T-helper 17 cell (primary cell): ENCODE measurements at regions not wholly inside any gene's neighbourhood (a gene's known extent, or its start where the extent isn't known, plus 50 kb on each side); places are given as distances from the start of the nearest gene placed in this dataset.

Experiments used
- ATAC-seq: fragments of 150-1000 bp; cut with Tn5 transposase; 2 replicates; pipeline ENCODE4 v1.10.0; 2021; ENCODE audit warnings: mild to moderate bottlenecking, moderate library complexity
- DNase-seq, 3 donors: peaks; one replicate each; pipeline versions ENCODE4 v3.0.0 to v3.0.0-alpha.2; 2020 to 2021
- H3K9me3 ChIP-seq: one replicate; pipeline ENCODE4 v1.7.0; 2013; ENCODE audit warnings: low read length, mild to moderate bottlenecking; ENCODE audit not compliant: control insufficient read depth, poor library complexity, severe bottlenecking
- H3K27ac Mint-ChIP-seq: one replicate; pipeline ENCODE4 v1.8.0; 2022; ENCODE audit warnings: mild to moderate bottlenecking, moderate library complexity, mixed read lengths
- H3K27me3 Mint-ChIP-seq: one replicate; pipeline ENCODE4 v1.8.0; 2022; ENCODE audit warnings: mixed read lengths
- H3K36me3 Mint-ChIP-seq: one replicate; pipeline ENCODE4 v1.8.0; 2022; ENCODE audit warnings: low read depth, mixed read lengths
- H3K4me1 Mint-ChIP-seq: one replicate; pipeline ENCODE4 v1.8.0; 2022; ENCODE audit warnings: mild to moderate bottlenecking, mixed read lengths
- H3K4me3 Mint-ChIP-seq: one replicate; pipeline ENCODE4 v1.8.0; 2022; ENCODE audit warnings: mild to moderate bottlenecking, moderate library complexity, mixed read lengths

DNA sequence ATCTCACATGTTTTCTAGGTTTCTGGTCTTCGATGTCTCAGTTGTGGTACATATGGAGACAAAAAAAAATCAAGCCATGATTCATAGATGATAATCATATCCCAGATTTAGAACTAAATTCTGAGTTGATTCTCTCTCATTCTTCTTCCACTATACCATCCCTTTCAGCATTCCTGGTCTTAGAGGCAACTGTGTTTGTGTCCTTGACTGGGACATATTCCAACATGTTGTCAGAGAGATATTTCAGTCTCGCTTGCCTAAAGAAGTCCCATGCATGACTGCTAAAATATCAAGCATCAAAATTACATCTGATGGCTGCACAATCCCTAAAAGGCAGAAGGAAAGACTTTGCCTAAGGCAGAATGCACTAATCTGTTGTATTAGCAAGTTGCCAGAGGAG is 236.6 kb downstream of the PSAT1 start:
- no peak for ATAC-seq

DNA sequence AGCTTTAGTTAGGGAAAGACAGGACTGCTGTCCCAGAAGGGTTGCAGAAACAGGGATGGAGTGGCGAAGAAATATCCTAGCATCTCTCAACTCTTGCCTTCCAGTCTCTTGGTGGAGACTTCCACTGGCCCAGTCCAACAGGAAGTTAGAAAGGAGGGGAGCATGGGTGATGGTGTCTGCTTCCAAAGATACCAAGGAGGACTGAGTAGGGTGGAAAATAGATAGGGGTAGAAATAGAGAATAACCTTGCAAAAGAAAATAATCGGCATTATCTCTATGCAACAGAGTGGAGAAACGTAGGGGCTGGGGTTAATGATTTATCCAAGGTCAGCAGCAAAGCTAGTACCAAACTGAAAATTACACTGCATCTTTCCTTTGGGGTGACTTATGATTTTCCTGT is 242.3 kb downstream of the PSAT1 start:
- Mint-ChIP-seq H3K4me1 (no peaks in the 10 kb centered on the region), H3K36me3 (no peaks in the 10 kb centered on the region), H3K4me3 (no peak overlapping the region), H3K27me3 (no peaks in the 10 kb centered on the region), H3K27ac (no peak overlapping the region)
- ATAC-seq, result no peak
- no peaks in the 10 kb centered on the region for H3K9me3 ChIP-seq
- DNase-seq, result no peak

More for the DNA sequence above, 236.6 kb downstream of the PSAT1 start:
- Mint-ChIP-seq H3K27me3 (no peaks in the 10 kb centered on the region), H3K4me1 (no peaks in the 10 kb centered on the region), H3K4me3 (no peak overlapping the region), H3K36me3 (no peaks in the 10 kb centered on the region), H3K27ac (no peak overlapping the region)
- no peak for DNase-seq
- no peaks in the 10 kb centered on the region for H3K9me3 ChIP-seq

GRCh38 chr9:78539904-78540303 is 243.0 kb downstream of the PSAT1 start:
- Mint-ChIP-seq H3K36me3 (no peaks in the 10 kb centered on the region), H3K27ac (no peak overlapping the region), H3K4me3 (no peak overlapping the region), H3K4me1 (no peaks in the 10 kb centered on the region), H3K27me3 (no peaks in the 10 kb centered on the region)
- DNase-seq (no peak), ATAC-seq (no peak)
- no peaks in the 10 kb centered on the region for H3K9me3 ChIP-seq

GRCh38 chr9:78541868-78542443 is 245.0 kb downstream of the PSAT1 start:
- no peaks in the 10 kb centered on the region for H3K36me3 Mint-ChIP-seq
- no peak for DNase-seq
- H3K27ac Mint-ChIP-seq, result no peak overlapping the region
- H3K9me3 ChIP-seq, result no peaks in the 10 kb centered on the region
- H3K27me3 Mint-ChIP-seq, result no peaks in the 10 kb centered on the region
- no peak for ATAC-seq
- no peaks in the 10 kb centered on the region for H3K4me1 Mint-ChIP-seq
- no peak overlapping the region for H3K4me3 Mint-ChIP-seq

GRCh38 chr9:78542491-78543181 is 245.7 kb downstream of the PSAT1 start:
- H3K4me1 Mint-ChIP-seq, result no peaks in the 10 kb centered on the region
- no peaks in the 10 kb centered on the region for H3K9me3 ChIP-seq
- no peak overlapping the region for H3K27ac Mint-ChIP-seq
- no peaks in the 10 kb centered on the region for H3K27me3 Mint-ChIP-seq
- H3K36me3 Mint-ChIP-seq, result no peaks in the 10 kb centered on the region
- no peak overlapping the region for H3K4me3 Mint-ChIP-seq
- DNase-seq (no peak), ATAC-seq (no peak)

DNA sequence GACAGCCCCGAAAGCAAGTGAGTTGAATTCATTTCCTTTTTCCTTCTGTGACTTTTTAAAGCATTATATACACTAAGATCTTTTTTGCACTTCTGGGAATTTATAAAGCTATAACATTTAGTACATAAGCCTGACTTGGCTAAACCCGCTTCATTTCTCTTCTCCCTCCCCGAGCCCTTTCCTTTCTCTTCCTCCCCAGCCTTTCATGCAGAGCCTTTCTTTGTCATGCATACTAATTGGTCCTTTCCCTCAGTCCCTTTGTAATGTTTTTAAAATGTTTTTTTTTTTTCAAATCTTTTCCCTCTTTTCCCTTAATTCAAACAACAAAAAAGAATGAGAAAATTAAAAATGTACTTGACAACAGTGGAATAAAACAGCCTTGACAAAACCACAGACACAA is 246.4 kb downstream of the PSAT1 start:
- Mint-ChIP-seq H3K27me3 (no peaks in the 10 kb centered on the region), H3K27ac (no peak overlapping the region), H3K4me3 (no peak overlapping the region), H3K36me3 (no peaks in the 10 kb centered on the region), H3K4me1 (no peaks in the 10 kb centered on the region)
- no peak for DNase-seq
- ATAC-seq, result no peak
- H3K9me3 ChIP-seq, result no peaks in the 10 kb centered on the region

DNA sequence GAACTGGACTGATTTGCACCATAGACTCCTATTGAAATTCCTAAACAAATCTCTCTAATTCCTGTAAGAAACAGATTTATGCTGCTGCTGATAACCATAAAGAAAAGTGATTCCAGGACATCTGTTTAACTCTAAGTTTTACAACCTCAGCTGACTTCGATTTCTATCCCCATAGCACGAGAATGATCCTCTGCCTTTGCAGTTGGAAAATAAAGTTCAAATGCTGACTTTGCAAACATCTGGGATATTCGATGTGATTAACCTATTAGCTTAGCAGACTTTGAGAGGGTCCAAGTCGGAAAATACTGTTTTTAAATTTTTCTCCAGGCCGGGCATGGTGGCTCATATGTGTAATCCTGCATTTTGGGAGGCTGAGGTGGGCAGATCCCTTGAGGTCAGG is 247.3 kb downstream of the PSAT1 start:
- H3K36me3 Mint-ChIP-seq, result no peaks in the 10 kb centered on the region
- no peaks in the 10 kb centered on the region for H3K9me3 ChIP-seq
- no peak overlapping the region for H3K4me3 Mint-ChIP-seq
- H3K27ac Mint-ChIP-seq, result no peak overlapping the region
- DNase-seq (no peak), ATAC-seq (no peak)
- H3K4me1 Mint-ChIP-seq, result no peaks in the 10 kb centered on the region
- H3K27me3 Mint-ChIP-seq, result no peaks in the 10 kb centered on the region

DNA sequence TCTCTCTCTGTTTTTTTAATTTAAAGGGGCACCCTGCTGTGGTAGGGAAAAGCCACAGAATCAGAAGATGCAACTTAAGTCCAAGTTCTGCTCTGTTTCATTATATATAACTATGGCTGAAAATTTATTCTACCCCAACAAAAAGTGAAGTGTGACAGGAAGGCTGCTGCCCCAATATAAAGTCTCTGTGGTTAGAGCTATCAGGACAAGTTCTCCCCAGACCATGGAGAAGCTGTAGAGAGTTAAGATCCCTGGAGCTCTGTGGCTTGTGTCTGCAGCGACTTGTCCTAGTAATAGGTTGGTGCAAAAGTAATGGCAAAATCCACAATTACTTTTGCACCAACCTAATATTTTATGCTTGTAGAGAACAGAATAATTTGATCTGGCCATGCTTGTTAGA is 250.9 kb downstream of the PSAT1 start:
- Mint-ChIP-seq H3K36me3 (no peaks in the 10 kb centered on the region), H3K27me3 (peaks cover 9% of the 10 kb centered on the region), H3K27ac (no peak overlapping the region), H3K4me3 (no peak overlapping the region), H3K4me1 (no peaks in the 10 kb centered on the region)
- ATAC-seq (no peak), DNase-seq (no peak)
- H3K9me3 ChIP-seq, result no peaks in the 10 kb centered on the region

GRCh38 chr9:78548670-78549069 is 251.7 kb downstream of the PSAT1 start:
- Mint-ChIP-seq H3K27ac (no peak overlapping the region), H3K27me3 (peaks cover 9% of the 10 kb centered on the region), H3K36me3 (no peaks in the 10 kb centered on the region), H3K4me3 (no peak overlapping the region), H3K4me1 (no peaks in the 10 kb centered on the region)
- no peaks in the 10 kb centered on the region for H3K9me3 ChIP-seq
- DNase-seq, result no peak
- no peak for ATAC-seq

DNA sequence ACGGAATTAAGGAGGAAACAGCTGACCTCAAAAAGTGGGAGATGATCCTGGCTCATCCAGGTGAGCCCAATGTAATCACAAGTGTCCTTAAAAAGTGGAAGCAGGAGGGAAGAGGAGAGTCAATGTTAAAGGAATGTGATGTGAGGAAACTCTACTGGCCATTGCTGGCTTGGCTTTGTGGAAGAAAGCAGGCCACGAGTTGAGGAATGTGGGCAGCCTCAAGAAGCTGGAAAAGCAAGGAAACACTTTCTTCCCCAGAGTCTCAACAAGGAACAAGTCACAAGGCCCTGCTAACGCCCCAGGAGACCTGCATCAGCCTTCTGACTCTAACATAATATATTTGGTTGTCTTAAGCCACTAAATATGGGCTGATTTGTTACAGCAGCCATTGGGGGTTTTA is 252.8 kb downstream of the PSAT1 start:
- no peaks in the 10 kb centered on the region for H3K9me3 ChIP-seq
- Mint-ChIP-seq H3K4me1 (no peaks in the 10 kb centered on the region), H3K27me3 (peaks cover 9% of the 10 kb centered on the region), H3K27ac (no peak overlapping the region), H3K4me3 (no peak overlapping the region), H3K36me3 (no peaks in the 10 kb centered on the region)
- ATAC-seq (no peak), DNase-seq (no peak)

DNA sequence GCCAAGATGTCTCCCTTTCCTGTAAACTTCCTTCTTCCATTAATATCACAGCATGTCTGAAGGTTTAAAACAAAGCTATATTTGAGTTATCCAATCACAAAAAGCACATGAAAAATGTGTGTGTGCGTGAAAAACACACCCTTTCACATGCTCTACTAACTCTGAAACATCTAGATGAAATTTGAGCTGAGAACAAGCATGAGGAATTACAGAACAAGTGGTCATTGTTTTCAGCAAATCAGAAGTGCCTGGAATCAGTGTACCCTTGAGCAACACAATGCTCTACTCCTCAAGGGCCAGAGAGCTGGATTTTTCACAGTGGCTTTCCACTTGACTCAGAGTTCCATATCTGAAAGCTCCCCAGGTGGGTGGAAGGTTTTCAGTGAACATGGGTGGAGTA is 255.9 kb downstream of the PSAT1 start:
- H3K4me1 Mint-ChIP-seq, result no peaks in the 10 kb centered on the region
- H3K27me3 Mint-ChIP-seq, result peaks cover 9% of the 10 kb centered on the region
- H3K4me3 Mint-ChIP-seq, result no peak overlapping the region
- ATAC-seq (no peak), DNase-seq (no peak)
- H3K36me3 Mint-ChIP-seq, result no peaks in the 10 kb centered on the region
- H3K27ac Mint-ChIP-seq, result no peak overlapping the region
- no peaks in the 10 kb centered on the region for H3K9me3 ChIP-seq

DNA sequence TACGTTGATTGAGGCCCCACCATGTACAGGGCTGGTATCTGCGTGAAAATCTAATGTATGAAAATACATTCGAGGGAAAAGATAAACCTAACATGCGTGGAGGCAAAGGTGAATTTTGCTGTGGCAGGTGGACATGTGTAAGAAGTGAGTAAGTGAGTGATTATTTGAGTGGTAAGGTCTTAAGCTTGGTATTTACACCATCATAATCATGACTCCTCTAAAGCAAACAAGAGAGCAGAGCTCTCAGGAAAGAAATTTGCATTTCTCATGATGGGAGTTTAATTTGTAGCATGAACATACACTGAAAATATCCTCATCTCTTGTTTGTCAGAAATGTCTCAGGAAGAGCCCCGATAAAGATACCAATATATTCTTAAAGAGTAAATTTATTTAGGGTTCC is 260.6 kb downstream of the PSAT1 start:
- H3K27me3 Mint-ChIP-seq, result no peaks in the 10 kb centered on the region
- H3K4me1 Mint-ChIP-seq, result no peaks in the 10 kb centered on the region
- DNase-seq (no peak), ATAC-seq (no peak)
- no peak overlapping the region for H3K4me3 Mint-ChIP-seq
- H3K36me3 Mint-ChIP-seq, result no peaks in the 10 kb centered on the region
- no peak overlapping the region for H3K27ac Mint-ChIP-seq
- no peaks in the 10 kb centered on the region for H3K9me3 ChIP-seq

GRCh38 chr9:78559449-78559885 is 262.5 kb downstream of the PSAT1 start:
- no peak overlapping the region for H3K4me3 Mint-ChIP-seq
- DNase-seq (no peak), ATAC-seq (no peak)
- no peaks in the 10 kb centered on the region for H3K9me3 ChIP-seq
- H3K36me3 Mint-ChIP-seq, result no peaks in the 10 kb centered on the region
- H3K27ac Mint-ChIP-seq, result no peak overlapping the region
- no peaks in the 10 kb centered on the region for H3K27me3 Mint-ChIP-seq
- H3K4me1 Mint-ChIP-seq, result no peaks in the 10 kb centered on the region

DNA sequence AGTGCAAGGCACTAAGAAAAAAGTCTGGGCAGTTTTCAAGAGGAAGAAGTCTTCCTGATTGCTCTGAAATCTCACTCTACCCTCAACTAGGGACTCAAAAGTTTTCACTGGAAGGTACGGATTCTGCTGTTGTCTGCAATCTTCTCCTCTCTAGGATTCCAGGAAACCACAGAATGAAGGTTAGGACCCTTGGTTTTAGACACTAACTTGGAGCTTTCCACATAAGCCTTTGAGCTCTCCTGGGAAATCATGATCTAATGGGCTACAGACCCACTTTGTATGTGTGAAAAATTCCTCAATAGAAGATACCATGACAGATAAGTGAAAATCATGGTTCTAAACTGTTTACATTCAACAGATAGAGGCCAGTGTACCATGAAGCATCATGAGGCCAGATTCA is 265.1 kb downstream of the PSAT1 start:
- Mint-ChIP-seq H3K4me1 (no peaks in the 10 kb centered on the region), H3K36me3 (no peaks in the 10 kb centered on the region), H3K27ac (no peak overlapping the region), H3K27me3 (no peaks in the 10 kb centered on the region), H3K4me3 (no peak overlapping the region)
- DNase-seq (no peak), ATAC-seq (no peak)
- no peaks in the 10 kb centered on the region for H3K9me3 ChIP-seq
